ENCODE measurements at regions not wholly inside any gene's neighbourhood (a gene's known extent, or its start where the extent isn't known, plus 50 kb on each side); places are given as distances from the start of the nearest gene placed in this dataset.

DNA sequence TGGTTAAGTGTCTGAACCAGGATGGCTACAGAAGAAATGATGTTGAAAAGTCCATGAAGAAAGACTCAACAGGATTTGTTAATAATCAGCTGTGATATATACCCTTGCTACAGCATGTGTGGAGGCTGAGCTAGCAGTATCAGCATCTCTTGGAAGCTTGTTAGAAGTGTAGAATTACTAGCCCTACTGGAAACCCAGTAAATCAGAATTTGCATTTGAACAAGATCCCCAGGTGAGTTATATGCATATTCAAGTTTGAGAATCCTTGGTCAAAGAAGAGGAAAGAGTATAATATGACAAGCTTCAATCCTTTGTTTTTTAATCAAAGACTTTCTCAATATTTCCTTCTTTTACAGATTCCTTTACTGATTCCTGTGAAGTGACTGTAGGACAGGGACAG is 109.0 kb upstream of the KCNJ3 start:
- Mint-ChIP-seq H3K27me3 (ENCODE audit: unreplicated experiment) (no peaks in the 10 kb centered on the region), H3K36me3 (ENCODE audit: unreplicated experiment) (no peaks in the 10 kb centered on the region), H3K4me1 (ENCODE audit: unreplicated experiment) (no peaks in the 10 kb centered on the region), H3K27ac (ENCODE audit: unreplicated experiment) (no peak overlapping the region), H3K9me3 (ENCODE audit: unreplicated experiment) (no peaks in the 10 kb centered on the region), H3K4me3 (ENCODE audit: unreplicated experiment) (no peak overlapping the region)
- DNase-seq (ENCODE audit: extremely low spot score, unreplicated experiment), result no peak
- TF ChIP-seq, protein P1, sequence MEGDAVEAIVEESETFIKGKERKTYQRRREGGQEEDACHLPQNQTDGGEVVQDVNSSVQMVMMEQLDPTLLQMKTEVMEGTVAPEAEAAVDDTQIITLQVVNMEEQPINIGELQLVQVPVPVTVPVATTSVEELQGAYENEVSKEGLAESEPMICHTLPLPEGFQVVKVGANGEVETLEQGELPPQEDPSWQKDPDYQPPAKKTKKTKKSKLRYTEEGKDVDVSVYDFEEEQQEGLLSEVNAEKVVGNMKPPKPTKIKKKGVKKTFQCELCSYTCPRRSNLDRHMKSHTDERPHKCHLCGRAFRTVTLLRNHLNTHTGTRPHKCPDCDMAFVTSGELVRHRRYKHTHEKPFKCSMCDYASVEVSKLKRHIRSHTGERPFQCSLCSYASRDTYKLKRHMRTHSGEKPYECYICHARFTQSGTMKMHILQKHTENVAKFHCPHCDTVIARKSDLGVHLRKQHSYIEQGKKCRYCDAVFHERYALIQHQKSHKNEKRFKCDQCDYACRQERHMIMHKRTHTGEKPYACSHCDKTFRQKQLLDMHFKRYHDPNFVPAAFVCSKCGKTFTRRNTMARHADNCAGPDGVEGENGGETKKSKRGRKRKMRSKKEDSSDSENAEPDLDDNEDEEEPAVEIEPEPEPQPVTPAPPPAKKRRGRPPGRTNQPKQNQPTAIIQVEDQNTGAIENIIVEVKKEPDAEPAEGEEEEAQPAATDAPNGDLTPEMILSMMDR (IDR thresholded peaks at IDR 0.05), result no peak

DNA sequence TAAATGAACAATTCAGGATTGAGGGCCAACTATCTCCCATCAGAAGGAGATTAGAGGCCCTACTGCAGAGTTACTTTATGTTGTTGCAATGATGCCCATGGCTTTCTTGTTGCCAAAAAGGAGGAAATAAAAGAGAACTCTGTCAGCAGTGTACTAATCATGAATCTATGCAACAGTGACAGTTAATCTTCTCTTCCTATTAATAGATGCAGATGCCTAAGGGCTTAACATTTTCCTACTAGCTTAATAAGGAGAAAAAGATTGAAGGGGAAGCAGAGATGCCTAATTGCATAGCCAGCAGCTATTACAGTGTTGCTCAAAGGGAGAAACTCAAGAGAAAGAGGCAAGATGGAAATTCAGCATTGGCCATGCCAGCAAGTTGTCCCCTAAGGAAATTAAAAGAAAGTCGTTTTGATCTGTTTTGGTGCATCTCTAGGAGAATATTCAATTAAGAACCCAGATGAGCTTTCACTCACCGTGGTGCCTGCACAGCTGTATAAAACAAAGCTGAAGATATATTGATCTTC is 107.1 kb upstream of the KCNJ3 start:
- no peaks in the 10 kb centered on the region for H3K27me3 Mint-ChIP-seq (ENCODE audit: unreplicated experiment)
- TF ChIP-seq, protein P1 (IDR thresholded peaks at IDR 0.05), result no peak
- no peaks in the 10 kb centered on the region for H3K36me3 Mint-ChIP-seq (ENCODE audit: unreplicated experiment)
- H3K27ac Mint-ChIP-seq (ENCODE audit: unreplicated experiment), result no peak overlapping the region
- no peaks in the 10 kb centered on the region for H3K9me3 Mint-ChIP-seq (ENCODE audit: unreplicated experiment)
- no peaks in the 10 kb centered on the region for H3K4me1 Mint-ChIP-seq (ENCODE audit: unreplicated experiment)
- H3K4me3 Mint-ChIP-seq (ENCODE audit: unreplicated experiment), result no peak overlapping the region
- no peak for DNase-seq (ENCODE audit: extremely low spot score, unreplicated experiment)

DNA sequence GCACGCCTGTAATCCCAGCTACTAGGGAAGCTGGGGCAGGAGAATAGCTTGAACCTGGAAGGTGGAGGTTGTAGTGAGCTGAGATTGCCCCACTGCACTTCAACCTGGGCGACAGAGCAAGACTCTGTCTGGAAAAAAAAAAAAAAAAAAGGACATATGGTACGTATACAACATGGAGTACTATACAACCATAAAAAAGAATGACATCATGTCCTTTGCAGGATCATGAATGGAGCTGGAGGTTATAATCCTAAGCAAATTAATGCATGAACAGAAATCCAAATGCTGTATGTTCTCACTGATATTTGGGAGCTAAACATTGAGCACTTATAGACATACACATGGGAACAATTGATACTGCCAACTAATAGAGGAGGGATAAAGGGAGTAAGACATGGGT is 99.3 kb upstream of the KCNJ3 start:
- H3K36me3 Mint-ChIP-seq (ENCODE audit: unreplicated experiment), result no peaks in the 10 kb centered on the region
- no peaks in the 10 kb centered on the region for H3K27me3 Mint-ChIP-seq (ENCODE audit: unreplicated experiment)
- TF ChIP-seq, protein P1 (IDR thresholded peaks at IDR 0.05), result no peak
- no peak overlapping the region for H3K27ac Mint-ChIP-seq (ENCODE audit: unreplicated experiment)
- no peaks in the 10 kb centered on the region for H3K9me3 Mint-ChIP-seq (ENCODE audit: unreplicated experiment)
- no peak for DNase-seq (ENCODE audit: extremely low spot score, unreplicated experiment)
- no peak overlapping the region for H3K4me3 Mint-ChIP-seq (ENCODE audit: unreplicated experiment)
- H3K4me1 Mint-ChIP-seq (ENCODE audit: unreplicated experiment), result no peaks in the 10 kb centered on the region

DNA sequence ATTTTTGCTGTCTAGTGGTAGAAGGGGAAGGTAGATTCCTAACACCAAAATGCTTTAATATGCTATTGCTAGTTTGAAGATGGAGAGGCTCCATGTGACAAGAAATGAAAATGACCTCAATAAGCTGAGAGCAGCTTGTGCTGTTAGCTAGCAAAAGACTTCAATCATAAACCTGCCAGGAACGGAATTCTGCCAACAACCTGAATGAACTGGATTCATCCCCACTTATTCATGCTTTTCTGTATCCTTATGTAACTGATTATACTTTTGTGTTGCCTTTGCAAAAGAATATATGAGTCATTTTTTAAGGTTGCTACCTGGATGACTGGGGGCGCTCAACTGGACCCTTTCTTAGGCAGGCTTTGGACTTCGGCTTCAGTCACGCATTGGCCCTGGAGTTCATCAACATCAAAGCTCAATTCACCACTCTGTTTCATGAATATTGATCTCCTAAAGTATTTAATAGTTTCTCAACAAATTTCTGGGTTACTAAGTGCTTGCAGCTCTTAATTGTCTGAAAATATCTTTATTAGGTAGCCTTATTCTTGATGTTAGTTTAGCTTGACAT is 97.5 kb upstream of the KCNJ3 start:
- TF ChIP-seq, protein P1 (IDR thresholded peaks at IDR 0.05), result no peak
- Mint-ChIP-seq H3K4me1 (ENCODE audit: unreplicated experiment) (no peaks in the 10 kb centered on the region), H3K27me3 (ENCODE audit: unreplicated experiment) (no peaks in the 10 kb centered on the region), H3K36me3 (ENCODE audit: unreplicated experiment) (no peaks in the 10 kb centered on the region), H3K27ac (ENCODE audit: unreplicated experiment) (no peak overlapping the region), H3K4me3 (ENCODE audit: unreplicated experiment) (no peak overlapping the region), H3K9me3 (ENCODE audit: unreplicated experiment) (no peaks in the 10 kb centered on the region)
- DNase-seq (ENCODE audit: extremely low spot score, unreplicated experiment), result no peak

DNA sequence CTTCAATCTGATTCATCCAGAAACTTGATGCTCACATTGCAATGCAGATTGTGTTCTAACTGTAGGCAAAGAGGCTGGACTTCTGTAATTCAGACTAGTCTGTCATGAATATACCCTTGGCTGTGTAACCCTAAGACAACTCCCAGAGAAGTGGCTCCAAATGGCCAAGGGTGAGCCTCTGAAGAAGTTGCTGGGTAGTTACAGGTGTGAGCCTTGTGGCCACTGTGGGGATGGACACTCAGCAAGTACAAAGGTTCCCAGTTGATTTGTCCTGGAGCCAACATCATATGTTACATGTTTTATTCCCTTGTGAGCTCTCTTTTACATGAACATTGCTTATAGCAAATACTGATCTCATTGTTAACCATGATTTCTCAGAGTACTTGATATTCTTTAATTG is 94.8 kb upstream of the KCNJ3 start:
- no peak for DNase-seq (ENCODE audit: extremely low spot score, unreplicated experiment)
- TF ChIP-seq, protein P1 (IDR thresholded peaks at IDR 0.05), result no peak
- Mint-ChIP-seq H3K36me3 (ENCODE audit: unreplicated experiment) (no peaks in the 10 kb centered on the region), H3K4me3 (ENCODE audit: unreplicated experiment) (no peak overlapping the region), H3K9me3 (ENCODE audit: unreplicated experiment) (no peaks in the 10 kb centered on the region), H3K27ac (ENCODE audit: unreplicated experiment) (no peak overlapping the region), H3K4me1 (ENCODE audit: unreplicated experiment) (no peaks in the 10 kb centered on the region), H3K27me3 (ENCODE audit: unreplicated experiment) (no peaks in the 10 kb centered on the region)

Measured in osteocyte (in vitro differentiated cells).